Keratinocyte (primary cell): ENCODE measurements at regions not wholly inside any gene's neighbourhood (a gene's known extent, or its start where the extent isn't known, plus 50 kb on each side); places are given as distances from the start of the nearest gene placed in this dataset.

Experiments
- DNase-seq: peaks from one replicate; pipeline ENCODE4 v3.0.0-alpha.2; 2011; ENCODE audit warnings: low read depth, missing footprints, low spot score
- FAIRE-seq: peaks from 2 replicates; lab custom pipeline; 2011; peaks lifted over from hg19 to GRCh38; lab: Jason Lieb, UNC
- H2AFZ ChIP-seq: 2 replicates; pipeline ENCODE4 v1.6.0; 2012; ENCODE audit warnings: low read length, control low read depth, inconsistent platforms; ENCODE audit not compliant: control insufficient read depth
- H3K27ac ChIP-seq: 2 replicates; pipeline ENCODE4 v1.5.1; 2011; ENCODE audit warnings: low read length; ENCODE audit not compliant: control insufficient read depth, insufficient read depth
- H3K27me3 ChIP-seq: 3 replicates; pipeline ENCODE4 v1.6.0; 2011; ENCODE audit warnings: low read length; ENCODE audit not compliant: control insufficient read depth, insufficient read depth; ENCODE audit errors: extremely low read depth
- H3K36me3 ChIP-seq, 2 experiments: 2 replicates in 1 of 2; 3 replicates in 1 of 2; pipeline ENCODE4 v1.5.1; 2011; ENCODE audit warnings: low read length in 2 of 2, mild to moderate bottlenecking in 1 of 2; ENCODE audit not compliant: control insufficient read depth in 2 of 2, insufficient read depth in 2 of 2; ENCODE audit errors: extremely low read depth in 1 of 2
- H3K4me1 ChIP-seq: 3 replicates; pipeline ENCODE4 v1.5.1; 2011; ENCODE audit warnings: low read length; ENCODE audit not compliant: control insufficient read depth, insufficient read depth; ENCODE audit errors: extremely low read depth
- H3K4me2 ChIP-seq: 3 replicates; pipeline ENCODE4 v1.6.0; 2011; ENCODE audit warnings: low read depth, low read length; ENCODE audit not compliant: control insufficient read depth, insufficient read depth; ENCODE audit errors: extremely low read depth
- H3K4me3 ChIP-seq, 3 experiments: fragments of 200-600 bp in 1 of 3; sonication (generic) in 1 of 3; 2 replicates in 2 of 3; 3 replicates in 1 of 3; pipeline ENCODE4 v1.5.1; 2011 to 2016; ENCODE audit warnings: low read length in 3 of 3, mild to moderate bottlenecking in 3 of 3, control low read depth in 2 of 3, inconsistent platforms in 1 of 3, low read depth in 1 of 3, mixed read lengths in 1 of 3, mixed run types in 1 of 3, moderate library complexity in 1 of 3; ENCODE audit not compliant: control insufficient read depth in 2 of 3, insufficient read depth in 2 of 3; ENCODE audit errors: extremely low read depth in 1 of 3
- H3K79me2 ChIP-seq: 2 replicates; pipeline ENCODE4 v1.6.0; 2012; ENCODE audit warnings: low read length; ENCODE audit not compliant: control insufficient read depth, insufficient read depth
- H3K9ac ChIP-seq: 3 replicates; pipeline ENCODE4 v1.6.0; 2011; ENCODE audit warnings: low read length; ENCODE audit not compliant: control insufficient read depth, insufficient read depth; ENCODE audit errors: extremely low read depth
- H3K9me1 ChIP-seq: 3 replicates; pipeline ENCODE4 v1.6.0; 2011; ENCODE audit warnings: low read length; ENCODE audit not compliant: control insufficient read depth, insufficient read depth; ENCODE audit errors: extremely low read depth
- H3K9me3 ChIP-seq: 2 replicates; pipeline ENCODE4 v1.5.1; 2012; ENCODE audit warnings: low read depth, low read length; ENCODE audit not compliant: control insufficient read depth
- H4K20me1 ChIP-seq: 3 replicates; pipeline ENCODE4 v1.6.0; 2011; ENCODE audit warnings: low read length; ENCODE audit not compliant: control insufficient read depth, insufficient read depth; ENCODE audit errors: extremely low read depth
- CTCF ChIP-seq, 3 experiments: IDR thresholded peaks in 1 of 3; conservative IDR thresholded peaks in 1 of 3; optimal IDR thresholded peaks in 1 of 3; 2 replicates in 2 of 3; 3 replicates in 1 of 3; pipeline versions ENCODE3 to v1.5.1; 2011; ENCODE audit warnings: low read length in 3 of 3, mild to moderate bottlenecking in 3 of 3, moderate library complexity in 2 of 3, control low read depth in 1 of 3, inconsistent platforms in 1 of 3; ENCODE audit not compliant: insufficient read depth in 2 of 3; ENCODE audit errors: extremely low read depth in 1 of 3
- EZH2 ChIP-seq: IDR thresholded peaks from one replicate; pipeline ENCODE4 v1.6.1; 2012; ENCODE audit warnings: inconsistent platforms, mild to moderate bottlenecking, low read length, moderate library complexity
- dilution Hi-C: fragments of 300-500 bp; cut with MboI; formaldehyde crosslinking; loops from one replicate; pipeline ENCODE4 v1.7.0; 2020; ENCODE audit warnings: low sequenced_read_pairs; ENCODE audit not compliant: extremely low pct_ligation_motif_present

- no peaks in the 10 kb centered on the region for H4K20me1 ChIP-seq
- TF ChIP-seq CTCF (optimal IDR thresholded peaks at IDR 0.05 in 1 of 3, IDR thresholded peaks at IDR 0.05 in 1 of 3, conservative IDR thresholded peaks at IDR 0.05 in 1 of 3; ENCODE audit: extremely low read depth in 1 of 3, insufficient read depth in 2 of 3, low read length in 3 of 3) (no peak), EZH2 (no peak)
- no peak overlapping the region for H3K4me2 ChIP-seq
- dilution Hi-C loops = no loop called here
- no peak overlapping the region for H3K27ac ChIP-seq
- no peaks in the 10 kb centered on the region for H3K9me1 ChIP-seq
- H3K36me3 ChIP-seq = no peaks in the 10 kb centered on the region
- no peak for DNase-seq
- H3K4me3 ChIP-seq = no peak overlapping the region
- no peaks in the 10 kb centered on the region for H3K79me2 ChIP-seq
- H3K9me3 ChIP-seq = no peaks in the 10 kb centered on the region
- no peaks in the 10 kb centered on the region for H3K27me3 ChIP-seq
- no peak overlapping the region for H3K9ac ChIP-seq
- FAIRE-seq = no peak
- no peak overlapping the region for H2AFZ ChIP-seq
- H3K4me1 ChIP-seq = no peaks in the 10 kb centered on the region
These were observed 623.2 kb downstream of the SQOR start for GRCh38 chr15:46258056-46258455.

DNA sequence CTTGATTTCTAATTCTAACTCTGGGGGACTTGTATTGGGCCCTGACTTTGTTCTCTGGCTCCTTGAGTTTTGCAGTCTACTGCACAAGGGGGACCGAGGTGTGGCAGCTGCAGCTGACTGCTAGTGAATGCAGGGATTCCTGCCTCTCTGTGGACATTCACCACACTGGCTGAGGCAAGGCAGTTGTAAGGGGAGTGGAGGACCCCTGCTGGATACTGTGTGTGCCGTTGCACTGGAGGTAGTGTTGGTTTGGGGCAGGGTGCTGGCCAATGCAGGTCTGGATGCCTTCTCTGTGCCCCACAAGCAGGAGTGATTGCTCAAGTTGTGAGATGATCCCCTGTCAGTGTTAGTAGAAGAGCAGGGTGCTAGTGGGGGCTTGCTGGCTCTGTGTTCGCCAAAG is 626.1 kb downstream of the SQOR start:
- dilution Hi-C loops = no loop called here

More for the DNA sequence above, 626.1 kb downstream of the SQOR start:
- no peaks in the 10 kb centered on the region for H3K27me3 ChIP-seq
- no peak overlapping the region for H2AFZ ChIP-seq
- FAIRE-seq (no peak), DNase-seq (no peak)
- H3K4me3 ChIP-seq = no peak overlapping the region
- H3K9ac ChIP-seq = no peak overlapping the region
- H4K20me1 ChIP-seq = no peaks in the 10 kb centered on the region
- no peaks in the 10 kb centered on the region for H3K9me1 ChIP-seq
- TF ChIP-seq EZH2 (no peak), CTCF (optimal IDR thresholded peaks at IDR 0.05 in 1 of 3, IDR thresholded peaks at IDR 0.05 in 1 of 3, conservative IDR thresholded peaks at IDR 0.05 in 1 of 3; ENCODE audit: extremely low read depth in 1 of 3, insufficient read depth in 2 of 3, low read length in 3 of 3) (no peak)
- H3K4me1 ChIP-seq = no peaks in the 10 kb centered on the region
- H3K4me2 ChIP-seq = no peak overlapping the region
- no peaks in the 10 kb centered on the region for H3K9me3 ChIP-seq
- no peak overlapping the region for H3K27ac ChIP-seq
- no peaks in the 10 kb centered on the region for H3K79me2 ChIP-seq
- H3K36me3 ChIP-seq = no peaks in the 10 kb centered on the region
